AG09309 (cell line): ENCODE measurements at regions not wholly inside any gene's neighbourhood (a gene's known extent, or its start where the extent isn't known, plus 50 kb on each side); places are given as distances from the start of the nearest gene placed in this dataset.

Source experiments
- DNase-seq: peaks from one replicate; pipeline ENCODE4 v3.0.0-alpha.2; 2010; ENCODE audit warnings: low read depth
- H3K4me3 ChIP-seq: 2 replicates; pipeline ENCODE4 v1.5.1; 2011; ENCODE audit warnings: mild to moderate bottlenecking, low read depth, low read length, moderate library complexity; ENCODE audit not compliant: control insufficient read depth
- TF ChIP-seq, protein P1 (sequence below): IDR thresholded peaks from 2 replicates; pipeline ENCODE4 v1.5.1; 2011; ENCODE audit warnings: mild to moderate bottlenecking, low read depth, low read length, inconsistent platforms; ENCODE audit not compliant: insufficient read depth, control insufficient read depth; ENCODE audit errors: missing control alignments

DNA sequence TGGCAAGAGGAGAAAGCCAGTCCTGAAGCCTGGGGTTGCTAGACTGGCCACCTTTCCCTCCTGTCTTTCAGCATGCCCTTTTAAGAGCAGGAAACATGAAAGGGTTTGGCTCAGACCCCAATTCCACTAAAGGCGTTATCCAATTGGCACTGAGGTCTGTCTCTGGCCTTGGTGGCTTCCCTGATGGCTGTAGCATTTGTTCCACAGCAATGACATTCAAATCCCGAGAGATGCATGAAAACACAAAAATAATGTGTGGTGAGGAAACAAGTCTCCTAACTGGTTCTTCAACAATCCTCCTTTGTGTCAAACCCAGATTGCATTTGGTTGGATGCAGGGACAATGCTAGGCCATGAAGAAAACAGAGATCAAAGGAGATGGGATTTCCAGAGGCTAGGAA is 56.5 kb upstream of the ADTRP start:
- TF ChIP-seq, protein P1, sequence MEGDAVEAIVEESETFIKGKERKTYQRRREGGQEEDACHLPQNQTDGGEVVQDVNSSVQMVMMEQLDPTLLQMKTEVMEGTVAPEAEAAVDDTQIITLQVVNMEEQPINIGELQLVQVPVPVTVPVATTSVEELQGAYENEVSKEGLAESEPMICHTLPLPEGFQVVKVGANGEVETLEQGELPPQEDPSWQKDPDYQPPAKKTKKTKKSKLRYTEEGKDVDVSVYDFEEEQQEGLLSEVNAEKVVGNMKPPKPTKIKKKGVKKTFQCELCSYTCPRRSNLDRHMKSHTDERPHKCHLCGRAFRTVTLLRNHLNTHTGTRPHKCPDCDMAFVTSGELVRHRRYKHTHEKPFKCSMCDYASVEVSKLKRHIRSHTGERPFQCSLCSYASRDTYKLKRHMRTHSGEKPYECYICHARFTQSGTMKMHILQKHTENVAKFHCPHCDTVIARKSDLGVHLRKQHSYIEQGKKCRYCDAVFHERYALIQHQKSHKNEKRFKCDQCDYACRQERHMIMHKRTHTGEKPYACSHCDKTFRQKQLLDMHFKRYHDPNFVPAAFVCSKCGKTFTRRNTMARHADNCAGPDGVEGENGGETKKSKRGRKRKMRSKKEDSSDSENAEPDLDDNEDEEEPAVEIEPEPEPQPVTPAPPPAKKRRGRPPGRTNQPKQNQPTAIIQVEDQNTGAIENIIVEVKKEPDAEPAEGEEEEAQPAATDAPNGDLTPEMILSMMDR = no peak
- DNase-seq = no peak
- no peak overlapping the region for H3K4me3 ChIP-seq

DNA sequence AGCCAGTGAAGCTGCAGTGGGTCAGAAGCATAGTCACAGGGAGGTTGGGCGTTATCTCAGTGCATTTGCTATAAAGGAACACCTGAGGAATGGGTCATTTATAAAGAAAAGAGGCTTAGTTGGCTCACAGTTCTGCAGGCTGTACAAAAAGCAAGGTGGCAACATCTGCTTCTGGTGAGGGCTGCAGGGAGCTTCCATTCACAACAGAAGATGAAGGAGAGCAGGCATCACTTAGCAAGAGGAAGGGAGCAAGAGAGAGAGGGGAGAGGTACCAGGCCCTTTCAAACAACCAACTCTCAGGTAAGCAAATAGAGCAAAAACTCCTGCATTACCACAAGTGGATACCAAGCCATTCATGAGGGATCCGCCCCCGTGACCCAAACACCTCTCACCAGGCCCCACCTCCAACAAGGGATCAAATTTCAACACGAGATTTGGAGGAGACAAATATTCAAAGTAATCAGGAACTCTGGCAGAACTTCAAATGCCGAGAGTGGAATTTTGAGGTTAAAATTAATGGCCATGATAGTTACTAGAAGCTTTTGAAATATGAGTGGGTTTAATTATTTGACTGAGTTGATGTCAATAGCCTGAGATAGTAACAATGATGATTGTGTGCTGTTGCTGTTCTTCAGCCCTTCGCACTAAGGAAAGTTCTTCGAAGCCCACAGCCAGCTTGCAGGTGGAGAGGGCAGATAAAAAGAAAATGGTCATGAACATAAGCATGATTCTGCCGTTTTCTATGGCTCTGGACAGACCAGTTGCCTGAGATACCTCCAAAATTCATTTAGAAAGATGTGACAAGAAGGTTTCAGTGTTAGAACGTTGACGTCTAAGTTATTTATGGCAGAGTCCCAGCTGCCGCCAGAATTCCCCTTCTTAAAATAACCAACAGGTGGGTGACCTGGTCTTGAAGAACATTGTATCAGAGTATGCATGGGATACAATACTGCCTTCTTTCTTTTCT is 55.3 kb upstream of the ADTRP start:
- DNase-seq = no peak
- TF ChIP-seq, protein P1 = no peak
- no peak overlapping the region for H3K4me3 ChIP-seq

DNA sequence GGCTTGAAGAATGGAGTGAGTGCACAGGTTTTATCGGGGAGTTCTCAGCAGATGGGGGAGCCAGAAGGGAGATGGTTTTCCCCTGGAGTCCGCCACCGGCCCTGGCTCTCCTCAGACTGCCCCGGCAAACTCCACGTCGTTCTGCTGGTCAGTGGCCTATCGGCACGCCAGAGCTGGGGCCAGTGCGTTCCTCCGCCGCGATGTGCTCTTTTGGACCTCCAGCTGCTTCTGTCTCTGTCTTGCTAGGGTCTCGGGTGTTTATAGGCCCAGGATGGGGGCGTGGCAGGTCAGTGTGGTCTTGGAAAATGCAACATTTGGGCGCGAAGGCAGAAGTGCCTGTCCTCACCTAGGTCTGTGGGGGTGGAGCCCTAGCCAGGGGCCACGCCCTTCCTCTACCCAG is 53.0 kb upstream of the ADTRP start:
- no peak for DNase-seq
- H3K4me3 ChIP-seq = no peak overlapping the region
- TF ChIP-seq, protein P1 = no peak

DNA sequence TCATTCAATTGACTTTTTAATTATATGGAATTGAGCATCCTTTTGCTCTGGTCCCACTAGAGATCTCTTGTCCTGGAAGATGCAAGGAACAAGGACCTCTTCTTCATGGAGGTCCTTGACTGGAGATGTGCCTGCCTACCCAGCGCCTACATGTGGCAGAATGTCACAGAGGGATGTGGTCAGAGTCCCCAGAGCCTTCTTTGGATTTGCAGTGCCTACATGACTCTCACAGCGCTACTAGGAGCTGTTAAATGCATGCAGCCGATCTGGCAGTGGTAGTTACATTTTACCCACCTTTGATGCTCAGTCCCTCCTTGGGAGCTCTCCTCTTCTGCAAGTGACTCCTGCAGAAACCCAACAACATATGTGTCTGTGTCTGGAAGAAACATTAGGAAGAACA is 51.9 kb upstream of the ADTRP start:
- no peak overlapping the region for H3K4me3 ChIP-seq
- DNase-seq = no peak
- TF ChIP-seq, protein P1 = no peak

DNA sequence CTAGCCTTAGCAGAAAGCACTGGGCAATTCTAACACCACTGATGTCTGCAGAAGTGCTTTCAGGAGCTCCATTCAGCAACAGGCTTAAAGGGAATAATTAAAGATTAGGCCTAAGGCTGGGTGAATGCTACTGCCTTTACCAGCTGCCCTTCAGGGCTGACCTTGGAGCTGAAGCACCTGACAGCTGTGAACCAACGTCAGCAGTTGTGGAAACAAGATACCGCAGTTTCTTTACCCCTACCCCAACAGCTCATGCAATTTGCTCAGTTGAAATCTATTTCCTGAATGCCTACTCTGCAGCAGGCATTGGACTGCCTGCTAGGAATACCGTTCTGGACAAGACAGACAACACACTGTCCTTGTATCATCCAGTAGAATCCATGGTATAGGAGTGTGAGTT is 51.5 kb upstream of the ADTRP start:
- no peak for DNase-seq
- TF ChIP-seq, protein P1 = no peak
- no peak overlapping the region for H3K4me3 ChIP-seq

DNA sequence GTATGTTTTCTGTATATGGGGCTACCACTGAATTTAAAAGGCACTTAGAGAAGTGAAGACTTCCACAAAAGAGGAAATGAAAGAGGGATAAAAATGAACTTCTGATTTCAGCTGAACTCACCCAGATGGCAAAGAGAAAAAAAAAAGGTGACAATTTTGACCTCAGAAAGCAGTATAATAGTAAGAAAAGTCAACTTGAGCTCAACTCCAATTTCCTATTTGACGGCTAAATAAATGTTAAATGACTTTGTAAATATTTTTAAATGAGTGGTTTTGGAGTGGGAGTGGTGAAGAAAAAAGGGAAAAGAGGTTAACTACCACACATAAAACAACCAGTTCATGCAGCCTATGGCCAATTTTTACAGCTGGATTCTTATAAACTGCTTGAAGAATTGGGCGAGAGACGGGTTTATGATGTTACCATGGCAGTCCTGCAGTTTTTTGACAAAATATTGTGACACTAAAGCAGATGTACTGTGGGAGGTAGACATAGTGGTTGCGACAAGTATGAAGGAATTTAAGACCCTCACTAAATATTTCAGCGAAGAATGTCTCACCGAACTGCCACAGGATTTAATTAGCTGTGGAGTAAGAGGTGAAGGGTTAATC is 49.8 kb upstream of the ADTRP start:
- TF ChIP-seq, protein P1 = no peak
- DNase-seq = no peak
- H3K4me3 ChIP-seq = no peak overlapping the region
